ENCODE measurements at regions not wholly inside any gene's neighbourhood (a gene's known extent, or its start where the extent isn't known, plus 50 kb on each side); places are given as distances from the start of the nearest gene placed in this dataset.

DNA sequence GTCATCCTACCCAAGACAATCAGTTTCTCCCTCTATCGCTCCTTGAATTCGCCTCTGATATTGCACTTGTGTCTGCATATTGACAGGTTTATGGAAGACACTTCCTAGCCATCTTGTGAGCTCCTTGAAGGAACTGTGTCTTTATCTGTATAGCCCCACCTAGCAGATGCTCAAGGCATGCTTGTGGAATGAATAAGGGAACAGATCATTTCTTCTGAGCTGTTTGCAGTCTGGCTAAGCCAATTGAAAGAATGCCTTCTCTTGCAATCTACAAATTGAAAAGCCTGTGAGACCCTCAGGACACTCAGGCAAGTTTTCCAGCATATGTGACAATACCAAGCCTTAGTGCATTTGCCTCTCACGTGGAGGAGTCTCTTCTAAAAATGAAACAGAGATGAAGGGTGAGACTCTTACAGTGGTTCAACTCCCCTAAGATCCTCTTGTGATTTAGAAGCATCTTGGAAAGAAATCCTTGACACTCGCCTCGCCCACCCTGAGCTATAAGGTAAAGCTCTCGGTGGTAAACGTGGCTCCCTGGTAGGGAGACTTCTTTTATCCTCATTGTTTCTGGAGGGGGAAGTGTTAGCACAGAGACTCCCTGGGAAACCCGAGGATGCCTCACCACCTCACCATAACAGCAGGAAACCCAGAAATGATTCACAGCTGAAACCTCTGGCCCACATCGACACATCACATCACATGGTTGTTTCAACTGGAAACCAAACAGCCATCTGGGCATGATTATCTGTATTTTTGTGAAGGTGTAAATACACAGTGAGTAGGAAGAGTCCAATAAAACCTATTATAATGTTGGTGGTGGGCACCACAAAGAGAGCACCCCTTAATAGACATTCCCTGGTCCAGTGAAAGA lies 112.3 kb upstream of the BCL2L14 start:
- H3K27ac ChIP-seq: peak overlapping the region; percentile 99
- H3K27me3 ChIP-seq (replicated peaks): no peaks in the 10 kb centered on the region
- in situ Hi-C loops (cut with HindIII; ENCODE audit: low pct_ligation_motif_present, low sequenced_read_pairs): no loop called here
- TF ChIP-seq, protein P1, sequence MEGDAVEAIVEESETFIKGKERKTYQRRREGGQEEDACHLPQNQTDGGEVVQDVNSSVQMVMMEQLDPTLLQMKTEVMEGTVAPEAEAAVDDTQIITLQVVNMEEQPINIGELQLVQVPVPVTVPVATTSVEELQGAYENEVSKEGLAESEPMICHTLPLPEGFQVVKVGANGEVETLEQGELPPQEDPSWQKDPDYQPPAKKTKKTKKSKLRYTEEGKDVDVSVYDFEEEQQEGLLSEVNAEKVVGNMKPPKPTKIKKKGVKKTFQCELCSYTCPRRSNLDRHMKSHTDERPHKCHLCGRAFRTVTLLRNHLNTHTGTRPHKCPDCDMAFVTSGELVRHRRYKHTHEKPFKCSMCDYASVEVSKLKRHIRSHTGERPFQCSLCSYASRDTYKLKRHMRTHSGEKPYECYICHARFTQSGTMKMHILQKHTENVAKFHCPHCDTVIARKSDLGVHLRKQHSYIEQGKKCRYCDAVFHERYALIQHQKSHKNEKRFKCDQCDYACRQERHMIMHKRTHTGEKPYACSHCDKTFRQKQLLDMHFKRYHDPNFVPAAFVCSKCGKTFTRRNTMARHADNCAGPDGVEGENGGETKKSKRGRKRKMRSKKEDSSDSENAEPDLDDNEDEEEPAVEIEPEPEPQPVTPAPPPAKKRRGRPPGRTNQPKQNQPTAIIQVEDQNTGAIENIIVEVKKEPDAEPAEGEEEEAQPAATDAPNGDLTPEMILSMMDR (IDR thresholded peaks at IDR 0.05; ENCODE audit: low read depth, low read length, missing control alignments): peak; percentile 34
- H3K36me3 ChIP-seq (replicated peaks): no peaks in the 10 kb centered on the region
- H3K4me3 ChIP-seq (ENCODE audit: low read depth, low read length): no peak overlapping the region
- peak; percentile 97 for DNase-seq

DNA sequence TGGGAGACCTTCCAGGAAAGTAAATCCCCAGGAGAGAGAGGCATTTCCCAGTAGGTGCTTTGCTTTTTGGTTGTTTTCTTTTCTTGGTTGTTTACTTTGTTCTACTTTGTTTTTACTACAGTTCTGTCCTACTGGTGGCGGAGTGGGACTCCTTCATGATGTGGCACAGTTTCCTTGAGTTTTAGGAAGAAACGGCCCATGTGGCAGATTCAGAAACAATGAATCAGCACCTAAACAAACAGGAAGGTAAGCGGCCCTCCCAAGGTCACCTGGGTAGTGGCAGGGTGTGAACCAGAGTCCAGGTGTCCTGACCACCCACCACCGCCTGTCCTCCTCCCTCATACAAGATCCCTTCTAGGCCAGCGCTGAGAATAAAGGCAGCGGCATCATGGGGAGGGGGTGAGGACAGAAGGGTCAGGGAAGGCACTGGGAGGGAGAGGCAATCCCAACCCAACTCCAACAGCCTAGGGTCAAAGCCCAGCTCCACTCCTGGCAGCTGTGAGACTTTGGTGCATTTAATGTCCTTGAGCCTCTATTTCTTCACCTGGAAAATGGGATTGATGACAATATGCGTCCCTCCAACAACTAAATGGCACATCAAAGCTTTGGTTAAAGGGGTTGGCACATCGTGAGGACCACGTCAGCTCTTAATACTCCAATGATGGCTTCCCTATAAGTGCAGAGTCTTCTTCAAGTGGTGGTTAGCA lies 111.5 kb upstream of the BCL2L14 start:
- no peaks in the 10 kb centered on the region for H3K36me3 ChIP-seq (replicated peaks)
- H3K4me3 ChIP-seq (ENCODE audit: low read depth, low read length): no peak overlapping the region
- peak; percentile 42 for DNase-seq
- H3K27me3 ChIP-seq (replicated peaks): no peaks in the 10 kb centered on the region
- peak overlapping the region; percentile 99 for H3K27ac ChIP-seq
- TF ChIP-seq, protein P1 (IDR thresholded peaks at IDR 0.05; ENCODE audit: low read depth, low read length, missing control alignments): no peak
- in situ Hi-C loops (cut with HindIII; ENCODE audit: low pct_ligation_motif_present, low sequenced_read_pairs): no loop called here

DNA sequence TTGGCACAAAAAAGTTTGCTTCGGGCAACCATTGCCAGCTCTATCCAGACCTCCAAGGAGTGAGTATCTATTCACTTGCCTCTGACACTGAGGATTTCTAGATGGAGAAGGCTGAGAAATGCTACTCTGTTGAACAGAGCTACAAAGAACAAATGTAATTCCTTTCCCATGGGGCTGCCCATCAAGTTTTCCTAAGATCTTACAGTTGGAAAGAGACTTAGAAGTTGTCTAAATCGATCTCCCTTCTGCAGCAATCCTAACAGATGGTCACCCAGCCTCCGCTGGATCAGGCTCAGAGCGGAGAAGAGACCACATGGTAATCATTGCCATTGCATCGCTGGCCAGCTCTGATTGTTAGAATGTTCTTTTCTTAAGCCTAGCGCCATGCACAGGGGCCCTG lies 110.1 kb upstream of the BCL2L14 start:
- in situ Hi-C loops (cut with HindIII; ENCODE audit: low pct_ligation_motif_present, low sequenced_read_pairs): no loop called here
- TF ChIP-seq, protein P1 (IDR thresholded peaks at IDR 0.05; ENCODE audit: low read depth, low read length, missing control alignments): no peak
- Histone ChIP-seq H3K27me3 (replicated peaks) (no peaks in the 10 kb centered on the region), H3K36me3 (replicated peaks) (no peaks in the 10 kb centered on the region), H3K27ac (no peak overlapping the region), H3K4me3 (ENCODE audit: low read depth, low read length) (no peak overlapping the region)
- no peak for DNase-seq

DNA sequence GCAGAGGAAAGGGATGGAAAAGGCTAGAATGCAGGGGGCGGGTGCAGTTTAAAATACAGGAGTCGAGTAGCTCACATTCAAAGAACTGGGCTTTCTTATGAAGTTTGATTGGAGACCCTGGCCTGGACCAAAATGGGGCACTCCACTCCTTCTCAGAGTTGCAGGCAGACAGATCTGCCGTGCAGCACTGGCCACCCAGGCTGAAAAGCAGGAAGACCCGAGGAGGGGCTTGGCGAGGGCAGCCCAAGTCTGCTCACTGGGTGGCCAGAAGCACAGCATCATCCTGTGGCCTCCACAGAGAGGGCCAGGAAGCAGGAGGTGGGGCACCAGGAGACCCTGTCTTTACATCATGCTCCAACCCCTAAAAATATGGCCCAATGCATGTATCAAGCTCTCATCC lies 109.1 kb upstream of the BCL2L14 start:
- DNase-seq: no peak
- TF ChIP-seq, protein P1 (IDR thresholded peaks at IDR 0.05; ENCODE audit: low read depth, low read length, missing control alignments): no peak
- no peak overlapping the region for H3K27ac ChIP-seq
- no peaks in the 10 kb centered on the region for H3K27me3 ChIP-seq (replicated peaks)
- no peak overlapping the region for H3K4me3 ChIP-seq (ENCODE audit: low read depth, low read length)
- in situ Hi-C loops (cut with HindIII; ENCODE audit: low pct_ligation_motif_present, low sequenced_read_pairs): no loop called here
- H3K36me3 ChIP-seq (replicated peaks): no peaks in the 10 kb centered on the region

DNA sequence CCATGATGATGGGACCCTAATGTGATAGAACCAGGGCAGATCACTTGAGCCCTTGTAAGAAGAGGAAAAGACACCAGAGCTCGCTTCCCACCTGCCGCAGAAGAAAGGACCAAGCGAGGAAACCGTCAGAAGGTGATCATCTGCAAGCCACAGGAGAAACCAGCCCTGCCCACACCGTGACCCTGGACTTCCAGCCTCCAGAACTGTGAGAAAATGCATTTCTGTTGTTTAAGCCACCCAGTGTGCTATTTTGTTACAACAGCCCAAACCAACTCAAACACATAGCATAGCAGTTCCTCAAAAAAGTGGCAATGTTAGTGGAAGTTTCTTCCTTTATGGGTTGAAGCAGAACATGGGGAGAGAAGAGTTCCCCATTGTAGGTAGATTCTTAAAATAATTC lies 107.9 kb upstream of the BCL2L14 start:
- Histone ChIP-seq H3K27ac (no peak overlapping the region), H3K27me3 (replicated peaks) (no peaks in the 10 kb centered on the region)

More for the DNA sequence above, 107.9 kb upstream of the BCL2L14 start:
- TF ChIP-seq, protein P1 (IDR thresholded peaks at IDR 0.05; ENCODE audit: low read depth, low read length, missing control alignments): no peak
- H3K36me3 ChIP-seq (replicated peaks): no peaks in the 10 kb centered on the region
- H3K4me3 ChIP-seq (ENCODE audit: low read depth, low read length): no peak overlapping the region
- in situ Hi-C loops (cut with HindIII; ENCODE audit: low pct_ligation_motif_present, low sequenced_read_pairs): no loop called here
- no peak for DNase-seq
